Endothelial cell of umbilical vein (primary cell): ENCODE measurements at regions not wholly inside any gene's neighbourhood (a gene's known extent, or its start where the extent isn't known, plus 50 kb on each side); places are given as distances from the start of the nearest gene placed in this dataset.

Experiments used
- BruUV-seq: library from RNA; stranded (reverse); fragments of 400-500 nt; replicated peaks from 2 replicates; lab custom pipeline; 2021; lab: Mats Ljungman, UMichigan
- CTCF ChIA-PET: fragments of 300-600, 350-600 bp; sonication (Branson Sonifier 250); formaldehyde crosslinking; loops from one replicate; lab custom pipeline; 2021; ENCODE audit warnings: antibody characterized with exemption, inconsistent platforms; lab: Charles Lee
- POLR2A ChIA-PET: fragments of 300-600, 350-600 bp; sonication (Branson Sonifier 250); formaldehyde crosslinking; loops from one replicate; lab custom pipeline; 2021; ENCODE audit warnings: antibody characterized with exemption, inconsistent platforms; lab: Charles Lee
- DNase-seq: peaks from one replicate; pipeline ENCODE4 v3.0.0-alpha.2; 2011; ENCODE audit warnings: low read depth, low spot score
- FAIRE-seq: peaks from 2 replicates; lab custom pipeline; 2011; peaks lifted over from hg19 to GRCh38; lab: Jason Lieb, UNC
- H2AFZ ChIP-seq: 2 replicates; pipeline ENCODE4 v1.6.0; 2012; ENCODE audit warnings: low read depth, low read length, control low read depth, inconsistent platforms
- H3K27ac ChIP-seq: 2 replicates; pipeline ENCODE4 v1.5.1; 2011; ENCODE audit warnings: low read depth, mild to moderate bottlenecking, control low read depth, low read length, moderate library complexity; ENCODE audit not compliant: insufficient read depth
- H3K27me3 ChIP-seq, 2 experiments: 2 replicates each; pipeline versions ENCODE4 v1.6.0 to v1.6.1; 2011; ENCODE audit warnings: low read length in 2 of 2, mixed read lengths in 1 of 2; ENCODE audit not compliant: control insufficient read depth in 2 of 2, insufficient read depth in 2 of 2
- H3K36me3 ChIP-seq, 2 experiments: 2 replicates in 1 of 2; 3 replicates in 1 of 2; pipeline ENCODE4 v1.5.1; 2011; ENCODE audit warnings: low read length in 2 of 2, mild to moderate bottlenecking in 1 of 2, moderate library complexity in 1 of 2; ENCODE audit not compliant: control insufficient read depth in 2 of 2, insufficient read depth in 2 of 2; ENCODE audit errors: extremely low read depth in 1 of 2
- H3K4me1 ChIP-seq: 3 replicates; pipeline ENCODE4 v1.5.1; 2011; ENCODE audit warnings: mild to moderate bottlenecking, low read length; ENCODE audit not compliant: control insufficient read depth, insufficient read depth; ENCODE audit errors: extremely low read depth
- H3K4me2 ChIP-seq: 2 replicates; pipeline ENCODE4 v1.6.1; 2011; ENCODE audit warnings: low read length, control low read depth, mixed read lengths; ENCODE audit not compliant: insufficient read depth
- H3K4me3 ChIP-seq, 3 experiments: fragments of 200-600 bp in 1 of 3; sonication (generic), shearing (Covaris generic) in 1 of 3; replicated peaks in 1 of 3; 2 replicates each; pipeline ENCODE4 v1.5.1; 2011 to 2016; ENCODE audit warnings: control low read depth in 3 of 3, low read length in 3 of 3, mild to moderate bottlenecking in 2 of 3, inconsistent platforms in 1 of 3, low read depth in 1 of 3, moderate library complexity in 1 of 3; ENCODE audit not compliant: insufficient read depth in 1 of 3
- H3K79me2 ChIP-seq: 2 replicates; pipeline ENCODE4 v1.6.0; 2012; ENCODE audit warnings: low read length, inconsistent platforms; ENCODE audit not compliant: control insufficient read depth, insufficient read depth
- H3K9ac ChIP-seq: replicated peaks from 2 replicates; pipeline ENCODE3; 2011; ENCODE audit warnings: low read length, control low read depth; ENCODE audit not compliant: insufficient read depth; ENCODE audit errors: extremely low read depth
- H3K9me1 ChIP-seq: replicated peaks from 3 replicates; pipeline ENCODE4 v1.6.0; 2011; ENCODE audit warnings: mild to moderate bottlenecking, low read length; ENCODE audit not compliant: control insufficient read depth, insufficient read depth; ENCODE audit errors: extremely low read depth
- H3K9me3 ChIP-seq: replicated peaks from 2 replicates; pipeline ENCODE4 v1.5.1; 2012; ENCODE audit warnings: low read length, inconsistent platforms; ENCODE audit not compliant: control insufficient read depth, insufficient read depth
- H4K20me1 ChIP-seq: replicated peaks from 2 replicates; pipeline ENCODE3; 2011; ENCODE audit warnings: mild to moderate bottlenecking, low read length; ENCODE audit not compliant: control insufficient read depth, insufficient read depth; ENCODE audit errors: extremely low read depth
- CTCF ChIP-seq, 2 donors: IDR thresholded peaks; 1 replicate in 1 of 2; 2 replicates in 1 of 2; pipeline ENCODE4 v1.5.1; 2011; ENCODE audit warnings: low read length in 2 of 2, mild to moderate bottlenecking in 2 of 2, moderate library complexity in 2 of 2, control low read depth in 1 of 2, inconsistent platforms in 1 of 2, low read depth in 1 of 2; ENCODE audit not compliant: insufficient read depth in 1 of 2; ENCODE audit errors: extremely low read depth in 1 of 2
- EZH2 ChIP-seq: IDR thresholded peaks from 2 replicates; pipeline ENCODE4 v1.6.1; 2012; ENCODE audit warnings: borderline replicate concordance, low read depth, mild to moderate bottlenecking, moderate library complexity, low read length, inconsistent platforms; ENCODE audit not compliant: severe bottlenecking
- FOS ChIP-seq: IDR thresholded peaks from 2 replicates; pipeline ENCODE4 v1.6.1; 2011; ENCODE audit warnings: mild to moderate bottlenecking, low read length, moderate library complexity, borderline replicate concordance; ENCODE audit not compliant: insufficient read depth
- GATA2 ChIP-seq: IDR thresholded peaks from 2 replicates; pipeline ENCODE4 v1.7.0; 2011; ENCODE audit warnings: low read depth, mild to moderate bottlenecking, moderate library complexity, mixed read lengths, low read length; ENCODE audit not compliant: insufficient read length, insufficient read depth
- JUN ChIP-seq: IDR thresholded peaks from 2 replicates; pipeline ENCODE4 v1.6.1; 2011; ENCODE audit warnings: borderline replicate concordance, low read depth; ENCODE audit not compliant: insufficient read length, insufficient read depth
- MAX ChIP-seq: IDR thresholded peaks from 2 replicates; pipeline ENCODE4 v1.6.1; 2011; ENCODE audit not compliant: insufficient read depth, insufficient read length
- MYC ChIP-seq: IDR thresholded peaks from one replicate; pipeline ENCODE4 v1.6.1; 2011; ENCODE audit warnings: mild to moderate bottlenecking, low read depth, low read length
- POLR2A ChIP-seq: IDR thresholded peaks from 2 replicates; pipeline ENCODE4 v1.6.1; 2012; ENCODE audit warnings: low read depth, mild to moderate bottlenecking, control low read depth, low read length
- POLR2AphosphoS5 ChIP-seq: IDR thresholded peaks from 2 replicates; pipeline ENCODE4 v1.6.1; 2012; ENCODE audit warnings: low read depth, mild to moderate bottlenecking, control low read depth, low read length, moderate library complexity; ENCODE audit not compliant: insufficient read depth
- dilution Hi-C: fragments of 300-500 bp; cut with MboI; formaldehyde crosslinking; loops from one replicate; pipeline ENCODE4 v1.15.0; 2019; ENCODE audit warnings: low sequenced_read_pairs; ENCODE audit not compliant: extremely low pct_ligation_motif_present
- intact Hi-C: fragments of 100-400 bp; cut with micrococcal nuclease; formaldehyde crosslinking; loops from one replicate; pipeline ENCODE4 v1.10.0; 2022

DNA sequence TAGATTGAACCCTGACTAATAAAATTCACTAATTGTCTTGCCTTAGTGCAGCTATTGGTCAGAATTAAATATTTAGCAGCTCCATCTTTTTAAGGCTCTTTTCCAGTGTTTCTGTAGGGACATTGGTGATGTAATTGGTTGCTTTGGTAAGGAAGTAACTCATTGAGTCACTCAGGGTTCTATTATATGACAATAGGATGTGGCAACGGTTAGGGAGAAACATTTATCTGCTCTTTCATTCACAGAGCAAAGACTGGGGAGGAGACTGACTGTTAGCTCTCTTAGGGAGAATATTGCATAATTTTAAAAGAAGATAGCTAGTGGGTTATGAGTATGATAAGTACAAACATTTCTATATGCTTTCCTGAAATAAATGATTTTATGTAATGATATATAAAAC is 616.5 kb downstream of the TRHDE start:
- no peaks in the 10 kb centered on the region for H3K27me3 ChIP-seq
- FAIRE-seq (no peak), DNase-seq (no peak)
- no peaks in the 10 kb centered on the region for H4K20me1 ChIP-seq
- H3K27ac ChIP-seq, result no peak overlapping the region
- H3K9ac ChIP-seq, result no peak overlapping the region
- intact Hi-C loops (no loop called here), dilution Hi-C loops (no loop called here)
- H3K4me3 ChIP-seq, result no peak overlapping the region
- H3K9me1 ChIP-seq, result no peaks in the 10 kb centered on the region
- H2AFZ ChIP-seq, result no peak overlapping the region
- H3K4me1 ChIP-seq, result no peaks in the 10 kb centered on the region
- BruUV-seq, result no TSS peak
- no peak overlapping the region for H3K4me2 ChIP-seq
- ChIA-PET POLR2A (no interaction called here), CTCF (no interaction called here)
- H3K36me3 ChIP-seq, result no peaks in the 10 kb centered on the region
- H3K79me2 ChIP-seq, result no peaks in the 10 kb centered on the region
- TF ChIP-seq POLR2AphosphoS5, result no peak
- TF ChIP-seq JUN, result no peak
- TF ChIP-seq MYC, result no peak
- peaks cover 3% of the 10 kb centered on the region for H3K9me3 ChIP-seq

- peaks cover 3% of the 10 kb centered on the region for H3K9me3 ChIP-seq
- H4K20me1 ChIP-seq, result no peaks in the 10 kb centered on the region
- H3K4me3 ChIP-seq, result no peak overlapping the region
- no peak overlapping the region for H3K9ac ChIP-seq
- FAIRE-seq, result no peak
- H3K9me1 ChIP-seq, result no peaks in the 10 kb centered on the region
- H3K4me1 ChIP-seq, result no peaks in the 10 kb centered on the region
- H3K36me3 ChIP-seq, result no peaks in the 10 kb centered on the region
- no peaks in the 10 kb centered on the region for H3K27me3 ChIP-seq
- TF ChIP-seq JUN (no peak), GATA2 (no peak), MYC (no peak), MAX (no peak), POLR2A (no peak), POLR2AphosphoS5 (no peak), FOS (no peak), CTCF (IDR thresholded peaks at IDR 0.05; ENCODE audit: extremely low read depth in 1 of 2, insufficient read depth in 1 of 2, low read depth in 1 of 2, low read length in 2 of 2) (no peak), EZH2 (no peak)
- BruUV-seq, result no TSS peak
- no peaks in the 10 kb centered on the region for H3K79me2 ChIP-seq
- dilution Hi-C loops (no loop called here), intact Hi-C loops (no loop called here)
- no peak overlapping the region for H3K27ac ChIP-seq
- DNase-seq, result no peak
- H2AFZ ChIP-seq, result no peak overlapping the region
- no peak overlapping the region for H3K4me2 ChIP-seq
- ChIA-PET POLR2A (no interaction called here), CTCF (no interaction called here)
These were observed 617.6 kb downstream of the TRHDE start for GRCh38 chr12:72889791-72890190.
